Activated T-cell treated with anti-CD3 and anti-CD28 coated beads, Interleukin-2, amount 50 U/mL, for 72 hours (primary cell): ENCODE measurements at regions not wholly inside any gene's neighbourhood (a gene's known extent, or its start where the extent isn't known, plus 50 kb on each side); places are given as distances from the start of the nearest gene placed in this dataset.

Experiments used
- ATAC-seq, 2 donors: fragments of 150-1000 bp; cut with Tn5 transposase; replicated peaks in 1 of 2; 2 replicates each; pipeline ENCODE4 v1.10.0; 2021; ENCODE audit warnings: moderate library complexity in 2 of 2, mild to moderate bottlenecking in 1 of 2
- DNase-seq, 2 donors: peaks; one replicate each; pipeline ENCODE4 v3.0.0; 2021 to 2022; ENCODE audit warnings: mixed read lengths in 1 of 2
- H3K27ac Mint-ChIP-seq: one replicate; pipeline ENCODE4 v1.8.0; 2022; ENCODE audit warnings: mild to moderate bottlenecking, moderate library complexity, mixed read lengths
- H3K27me3 Mint-ChIP-seq: one replicate; pipeline ENCODE4 v1.8.0; 2022; ENCODE audit warnings: low read depth, mixed read lengths
- H3K36me3 Mint-ChIP-seq, 2 donors: one replicate each; pipeline ENCODE4 v1.8.0; 2022; ENCODE audit warnings: mixed read lengths in 2 of 2, mild to moderate bottlenecking in 1 of 2; ENCODE audit not compliant: insufficient read depth in 2 of 2
- H3K4me1 Mint-ChIP-seq: one replicate; pipeline ENCODE4 v1.8.0; 2022; ENCODE audit warnings: low read depth, mixed read lengths
- H3K4me3 Mint-ChIP-seq, 2 donors: one replicate each; pipeline ENCODE4 v1.8.0; 2022; ENCODE audit warnings: mild to moderate bottlenecking in 2 of 2, mixed read lengths in 2 of 2, moderate library complexity in 2 of 2
- H3K9me3 Mint-ChIP-seq, 2 donors: one replicate each; pipeline ENCODE4 v1.8.0; 2022; ENCODE audit warnings: mixed read lengths in 2 of 2

GRCh38 chr12:29970501-29970900, 186.8 kb upstream of the TMTC1 start:
- H3K4me1 Mint-ChIP-seq: no peaks in the 10 kb centered on the region
- no peaks in the 10 kb centered on the region for H3K36me3 Mint-ChIP-seq
- no peak overlapping the region for H3K4me3 Mint-ChIP-seq
- H3K9me3 Mint-ChIP-seq: peaks cover 0 to 3% of the 10 kb centered on the region in 2 donors
- no peak overlapping the region for H3K27ac Mint-ChIP-seq
- DNase-seq: no peak
- no peaks in the 10 kb centered on the region for H3K27me3 Mint-ChIP-seq
- no peak for ATAC-seq

- Mint-ChIP-seq H3K4me3 (no peak overlapping the region), H3K9me3 (peaks cover 2 to 7% of the 10 kb centered on the region in 2 donors), H3K4me1 (no peaks in the 10 kb centered on the region), H3K27ac (no peak overlapping the region), H3K36me3 (no peaks in the 10 kb centered on the region), H3K27me3 (no peaks in the 10 kb centered on the region)
- ATAC-seq (no peak), DNase-seq (no peak)
These were observed 178.7 kb upstream of the TMTC1 start for GRCh38 chr12:29962276-29963035.

- DNase-seq (no peak), ATAC-seq (no peak)
- Mint-ChIP-seq H3K4me3 (no peak overlapping the region), H3K9me3 (peaks cover 2 to 7% of the 10 kb centered on the region in 2 donors), H3K27ac (no peak overlapping the region), H3K36me3 (no peaks in the 10 kb centered on the region), H3K27me3 (no peaks in the 10 kb centered on the region), H3K4me1 (no peaks in the 10 kb centered on the region)
These were observed 177.5 kb upstream of the TMTC1 start for GRCh38 chr12:29961231-29961630.

- H3K27ac Mint-ChIP-seq: no peak overlapping the region
- peaks cover 3 to 7% of the 10 kb centered on the region in 2 donors for H3K9me3 Mint-ChIP-seq
- ATAC-seq (no peak), DNase-seq (no peak)
- no peaks in the 10 kb centered on the region for H3K36me3 Mint-ChIP-seq
- H3K4me1 Mint-ChIP-seq: no peaks in the 10 kb centered on the region
- H3K27me3 Mint-ChIP-seq: no peaks in the 10 kb centered on the region
- H3K4me3 Mint-ChIP-seq: no peak overlapping the region
These were observed 176.4 kb upstream of the TMTC1 start for GRCh38 chr12:29960122-29960521.

GRCh38 chr12:29957835-29958234, 174.1 kb upstream of the TMTC1 start:
- H3K27ac Mint-ChIP-seq: no peak overlapping the region
- H3K9me3 Mint-ChIP-seq: peaks cover 0 to 3% of the 10 kb centered on the region in 2 donors
- no peak for ATAC-seq
- no peaks in the 10 kb centered on the region for H3K27me3 Mint-ChIP-seq
- no peak overlapping the region for H3K4me3 Mint-ChIP-seq
- H3K36me3 Mint-ChIP-seq: no peaks in the 10 kb centered on the region
- no peaks in the 10 kb centered on the region for H3K4me1 Mint-ChIP-seq
- no peak for DNase-seq

GRCh38 chr12:29945904-29946303, 162.2 kb upstream of the TMTC1 start:
- H3K4me3 Mint-ChIP-seq: no peak overlapping the region
- no peak overlapping the region for H3K27ac Mint-ChIP-seq
- no peaks in the 10 kb centered on the region for H3K27me3 Mint-ChIP-seq
- no peak for ATAC-seq
- H3K36me3 Mint-ChIP-seq: no peaks in the 10 kb centered on the region
- no peaks in the 10 kb centered on the region for H3K4me1 Mint-ChIP-seq
- DNase-seq: no peak
- peaks cover 0 to 5% of the 10 kb centered on the region in 2 donors for H3K9me3 Mint-ChIP-seq

GRCh38 chr12:29944269-29945000, 160.7 kb upstream of the TMTC1 start:
- H3K4me3 Mint-ChIP-seq: no peak overlapping the region

GRCh38 chr12:29943683-29944082, 159.9 kb upstream of the TMTC1 start:
- H3K36me3 Mint-ChIP-seq: no peaks in the 10 kb centered on the region
- ATAC-seq (no peak), DNase-seq (no peak)
- H3K27me3 Mint-ChIP-seq: no peaks in the 10 kb centered on the region
- H3K4me3 Mint-ChIP-seq: no peak overlapping the region
- no peaks in the 10 kb centered on the region for H3K4me1 Mint-ChIP-seq
- H3K27ac Mint-ChIP-seq: no peak overlapping the region
- H3K9me3 Mint-ChIP-seq: peaks cover 2 to 8% of the 10 kb centered on the region in 2 donors

More at GRCh38 chr12:29944269-29945000, 160.7 kb upstream of the TMTC1 start:
- Mint-ChIP-seq H3K4me1 (no peaks in the 10 kb centered on the region), H3K27me3 (no peaks in the 10 kb centered on the region), H3K36me3 (no peaks in the 10 kb centered on the region), H3K9me3 (peaks cover 2 to 8% of the 10 kb centered on the region in 2 donors), H3K27ac (no peak overlapping the region)
- no peak for DNase-seq
- no peak for ATAC-seq

- DNase-seq: no peak
- Mint-ChIP-seq H3K4me1 (no peaks in the 10 kb centered on the region), H3K4me3 (no peak overlapping the region), H3K27ac (no peak overlapping the region), H3K27me3 (no peaks in the 10 kb centered on the region), H3K9me3 (peaks cover 2 to 8% of the 10 kb centered on the region in 2 donors), H3K36me3 (no peaks in the 10 kb centered on the region)
- ATAC-seq: no peak
These were observed 157.1 kb upstream of the TMTC1 start for GRCh38 chr12:29940811-29941210.

GRCh38 chr12:29930503-29930902, 146.8 kb upstream of the TMTC1 start:
- Mint-ChIP-seq H3K4me1 (no peaks in the 10 kb centered on the region), H3K36me3 (no peaks in the 10 kb centered on the region), H3K4me3 (no peak overlapping the region), H3K27me3 (no peaks in the 10 kb centered on the region), H3K27ac (no peak overlapping the region), H3K9me3 (peaks cover 3 to 4% of the 10 kb centered on the region in 2 donors)
- ATAC-seq: no peak
- no peak for DNase-seq

GRCh38 chr12:29929295-29929694, 145.6 kb upstream of the TMTC1 start:
- Mint-ChIP-seq H3K27ac (no peak overlapping the region), H3K4me3 (no peak overlapping the region), H3K4me1 (no peaks in the 10 kb centered on the region), H3K27me3 (no peaks in the 10 kb centered on the region), H3K9me3 (peaks cover 3 to 4% of the 10 kb centered on the region in 2 donors), H3K36me3 (no peaks in the 10 kb centered on the region)
- ATAC-seq (no peak), DNase-seq (no peak)

GRCh38 chr12:29921307-29921706, 137.6 kb upstream of the TMTC1 start:
- H3K36me3 Mint-ChIP-seq: peaks cover 0 to 1% of the 10 kb centered on the region in 2 donors
- H3K4me3 Mint-ChIP-seq: no peak overlapping the region
- H3K27ac Mint-ChIP-seq: no peak overlapping the region
- no peak for DNase-seq
- H3K27me3 Mint-ChIP-seq: no peaks in the 10 kb centered on the region
- H3K4me1 Mint-ChIP-seq: no peaks in the 10 kb centered on the region
- no peak for ATAC-seq
- peaks cover 4 to 7% of the 10 kb centered on the region in 2 donors for H3K9me3 Mint-ChIP-seq

GRCh38 chr12:29908157-29908556, 124.4 kb upstream of the TMTC1 start:
- ATAC-seq (no peak), DNase-seq (no peak)
- Mint-ChIP-seq H3K36me3 (no peaks in the 10 kb centered on the region), H3K9me3 (peaks cover 7 to 11% of the 10 kb centered on the region in 2 donors), H3K4me1 (no peaks in the 10 kb centered on the region), H3K27me3 (no peaks in the 10 kb centered on the region), H3K27ac (no peak overlapping the region), H3K4me3 (no peak overlapping the region)
